Thoracic aorta (tissue), 2 donors: ENCODE measurements at regions not wholly inside any gene's neighbourhood (a gene's known extent, or its start where the extent isn't known, plus 50 kb on each side); places are given as distances from the start of the nearest gene placed in this dataset.

Experiments
- ATAC-seq: fragments of 150-250 bp; one replicate; pipeline ENCODE4 v1.8.0; 2017; ENCODE audit warnings: low read depth; ENCODE audit not compliant: insufficient number of reproducible peaks, low FRiP score
- DNase-seq: peaks from one replicate; pipeline ENCODE4 v3.0.0-alpha.2; 2020; ENCODE audit warnings: low spot score
- H3K27ac ChIP-seq, 2 donors: fragments of 200-600 bp; sonication (generic); 1 replicate in 1 of 2; 2 replicates in 1 of 2; pipeline ENCODE4 v1.5.1; 2016; ENCODE audit warnings: mild to moderate bottlenecking in 2 of 2, moderate library complexity in 2 of 2
- H3K27me3 ChIP-seq: fragments of 200-600 bp; sonication (generic); replicated peaks from 2 replicates; pipeline ENCODE4 v1.6.0; 2016; ENCODE audit warnings: mild to moderate bottlenecking; ENCODE audit not compliant: insufficient read depth
- H3K36me3 ChIP-seq: fragments of 200-600 bp; sonication (generic); one replicate; pipeline ENCODE4 v1.5.1; 2016
- H3K4me1 ChIP-seq, 2 donors: fragments of 200-600 bp; sonication (generic); 1 replicate in 1 of 2; 2 replicates in 1 of 2; pipeline versions ENCODE4 v1.5.1 to v1.6.0; 2016; ENCODE audit warnings: low read depth in 2 of 2, mild to moderate bottlenecking in 1 of 2; ENCODE audit not compliant: control insufficient read depth in 1 of 2
- H3K4me3 ChIP-seq: fragments of 200-600 bp; sonication (generic); 2 replicates; pipeline ENCODE4 v1.5.1; 2016; ENCODE audit warnings: mild to moderate bottlenecking
- H3K9me3 ChIP-seq: fragments of 200-600 bp; sonication (generic); 2 replicates; pipeline ENCODE4 v1.5.1; 2016
- TF ChIP-seq, protein P1 (sequence below): fragments of 200-600 bp; sonication (generic); IDR thresholded peaks from one replicate; pipeline ENCODE4 v1.5.1; 2019; ENCODE audit warnings: antibody characterized with exemption

DNA sequence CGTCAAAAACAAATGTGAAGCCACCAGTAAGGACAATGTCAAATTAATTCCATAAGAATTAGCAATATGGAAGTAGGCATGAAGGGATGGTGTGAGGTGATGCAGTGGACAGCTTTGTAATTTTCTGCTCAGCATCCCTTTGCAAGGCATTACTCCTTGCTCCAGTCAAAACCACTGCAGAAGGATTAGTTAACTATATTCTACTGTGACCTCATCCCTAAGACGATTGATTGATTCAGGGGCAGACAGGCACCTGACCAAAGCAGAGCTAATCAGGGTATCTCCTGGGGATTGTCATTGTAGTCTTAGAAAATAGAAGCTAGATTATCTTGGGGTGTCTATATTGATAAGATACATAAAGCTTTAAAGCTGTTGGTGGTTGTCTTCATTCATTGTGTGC, 98.7 kb downstream of the NMUR2 start:
- no peaks in the 10 kb centered on the region for H3K27me3 ChIP-seq
- DNase-seq (no peak), ATAC-seq (no peak)
- no peaks in the 10 kb centered on the region for H3K4me1 ChIP-seq
- H3K9me3 ChIP-seq: no peaks in the 10 kb centered on the region
- no peak overlapping the region for H3K27ac ChIP-seq
- TF ChIP-seq, protein P1, sequence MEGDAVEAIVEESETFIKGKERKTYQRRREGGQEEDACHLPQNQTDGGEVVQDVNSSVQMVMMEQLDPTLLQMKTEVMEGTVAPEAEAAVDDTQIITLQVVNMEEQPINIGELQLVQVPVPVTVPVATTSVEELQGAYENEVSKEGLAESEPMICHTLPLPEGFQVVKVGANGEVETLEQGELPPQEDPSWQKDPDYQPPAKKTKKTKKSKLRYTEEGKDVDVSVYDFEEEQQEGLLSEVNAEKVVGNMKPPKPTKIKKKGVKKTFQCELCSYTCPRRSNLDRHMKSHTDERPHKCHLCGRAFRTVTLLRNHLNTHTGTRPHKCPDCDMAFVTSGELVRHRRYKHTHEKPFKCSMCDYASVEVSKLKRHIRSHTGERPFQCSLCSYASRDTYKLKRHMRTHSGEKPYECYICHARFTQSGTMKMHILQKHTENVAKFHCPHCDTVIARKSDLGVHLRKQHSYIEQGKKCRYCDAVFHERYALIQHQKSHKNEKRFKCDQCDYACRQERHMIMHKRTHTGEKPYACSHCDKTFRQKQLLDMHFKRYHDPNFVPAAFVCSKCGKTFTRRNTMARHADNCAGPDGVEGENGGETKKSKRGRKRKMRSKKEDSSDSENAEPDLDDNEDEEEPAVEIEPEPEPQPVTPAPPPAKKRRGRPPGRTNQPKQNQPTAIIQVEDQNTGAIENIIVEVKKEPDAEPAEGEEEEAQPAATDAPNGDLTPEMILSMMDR: no peak
- no peak overlapping the region for H3K4me3 ChIP-seq
- no peaks in the 10 kb centered on the region for H3K36me3 ChIP-seq

DNA sequence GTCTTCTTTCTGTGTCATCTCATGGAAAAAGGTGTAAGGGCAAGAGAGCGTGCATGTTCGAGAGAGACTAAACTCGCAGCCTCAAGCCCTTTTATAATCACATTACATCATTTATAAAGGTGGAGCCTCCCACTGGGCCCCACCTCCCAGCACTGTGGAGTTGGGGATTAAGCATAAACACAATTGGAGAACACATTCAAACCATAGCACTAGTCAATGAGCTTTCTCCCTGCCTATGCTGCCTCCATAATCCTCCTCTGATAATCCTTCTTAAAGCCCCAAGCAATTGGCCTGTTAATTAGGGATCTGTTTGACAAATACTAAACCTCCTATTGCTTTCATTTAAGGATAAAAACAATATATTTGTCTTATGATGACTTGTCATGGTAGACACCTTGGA, 99.6 kb downstream of the NMUR2 start:
- no peaks in the 10 kb centered on the region for H3K36me3 ChIP-seq
- H3K27ac ChIP-seq: no peak overlapping the region
- H3K9me3 ChIP-seq: no peaks in the 10 kb centered on the region
- H3K4me3 ChIP-seq: no peak overlapping the region
- H3K27me3 ChIP-seq: no peaks in the 10 kb centered on the region
- DNase-seq (no peak), ATAC-seq (no peak)
- TF ChIP-seq, protein P1: no peak
- peaks cover 0 to 2% of the 10 kb centered on the region in 2 donors for H3K4me1 ChIP-seq

DNA sequence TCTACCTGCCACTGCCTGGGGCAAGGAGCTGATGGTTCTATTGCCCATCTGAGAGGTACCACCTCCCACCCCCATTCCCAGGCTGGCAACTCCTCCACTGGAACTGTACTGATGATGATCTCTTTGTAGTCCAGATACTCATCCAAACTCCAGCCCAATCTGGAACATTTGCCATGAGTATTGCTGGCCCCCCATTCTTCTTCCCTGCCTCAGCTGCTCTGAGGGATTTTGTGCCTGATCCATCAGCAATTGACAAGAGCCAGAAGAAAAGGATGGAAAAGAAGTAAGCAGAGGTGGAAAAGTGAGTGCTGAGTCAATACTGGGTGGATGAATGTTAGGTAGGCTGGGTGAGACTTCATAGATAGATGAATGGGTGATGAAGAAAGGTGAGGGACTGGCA, 101.2 kb downstream of the NMUR2 start:
- H3K27me3 ChIP-seq: no peaks in the 10 kb centered on the region
- no peaks in the 10 kb centered on the region for H3K9me3 ChIP-seq
- no peaks in the 10 kb centered on the region for H3K36me3 ChIP-seq
- no peak for ATAC-seq
- H3K4me3 ChIP-seq: no peak overlapping the region
- no peak for DNase-seq
- H3K4me1 ChIP-seq: peaks cover 0 to 5% of the 10 kb centered on the region in 2 donors
- H3K27ac ChIP-seq: no peak overlapping the region
- TF ChIP-seq, protein P1: no peak

DNA sequence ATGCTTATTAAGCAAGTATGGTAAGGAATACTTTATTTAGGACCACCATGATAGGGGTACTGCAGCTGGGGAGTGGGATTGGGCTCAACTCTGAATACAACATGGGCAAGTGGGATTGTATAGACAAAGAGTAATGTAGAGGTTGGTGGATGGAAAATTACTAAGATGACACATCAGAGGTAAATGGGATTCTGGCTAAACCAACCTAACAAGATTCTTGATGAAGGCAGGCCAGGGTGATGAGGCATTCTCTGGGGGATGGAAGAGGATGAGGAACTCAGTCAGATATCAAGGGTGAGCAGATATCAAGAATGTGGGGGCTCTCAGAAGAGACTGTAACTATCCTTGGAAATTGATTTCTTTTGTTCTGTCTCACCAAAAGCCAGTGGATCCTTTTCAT, 107.2 kb downstream of the NMUR2 start:
- Histone ChIP-seq H3K4me3 (no peak overlapping the region), H3K27me3 (no peaks in the 10 kb centered on the region), H3K27ac (no peak overlapping the region), H3K36me3 (no peaks in the 10 kb centered on the region), H3K9me3 (no peaks in the 10 kb centered on the region), H3K4me1 (peaks cover 0 to 5% of the 10 kb centered on the region in 2 donors)
- DNase-seq (no peak), ATAC-seq (no peak)
- TF ChIP-seq, protein P1: no peak

DNA sequence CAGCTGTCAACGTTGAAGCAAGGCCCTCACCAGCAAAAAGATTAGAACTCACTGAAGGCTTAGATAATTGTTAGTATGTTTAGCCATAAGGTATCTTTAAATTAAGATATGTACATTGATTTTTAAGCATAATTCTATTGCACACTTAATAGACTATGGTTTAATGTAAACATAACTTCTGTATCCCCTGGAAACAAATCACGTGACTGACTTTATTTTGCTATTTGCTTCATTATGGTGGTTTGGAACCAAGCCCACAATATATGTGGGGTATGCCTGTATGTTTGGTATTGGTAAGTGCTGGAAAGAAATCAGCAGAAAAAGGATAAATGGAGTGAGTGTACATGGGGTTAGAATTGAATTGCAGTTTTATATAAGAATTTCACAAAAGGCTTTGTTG, 111.9 kb downstream of the NMUR2 start:
- TF ChIP-seq, protein P1: no peak
- H3K4me1 ChIP-seq: peaks cover 6 to 18% of the 10 kb centered on the region in 2 donors
- DNase-seq: no peak

More for the DNA sequence above, 111.9 kb downstream of the NMUR2 start:
- Histone ChIP-seq H3K9me3 (no peaks in the 10 kb centered on the region), H3K27ac (no peak overlapping the region), H3K27me3 (no peaks in the 10 kb centered on the region), H3K4me3 (no peak overlapping the region), H3K36me3 (no peaks in the 10 kb centered on the region)
- ATAC-seq: no peak
